HEK293 (cell line): ENCODE measurements at regions not wholly inside any gene's neighbourhood (a gene's known extent, or its start where the extent isn't known, plus 50 kb on each side); places are given as distances from the start of the nearest gene placed in this dataset.

Experiments used
- CTCF ChIA-PET: fragments of 350-600 bp; formaldehyde crosslinking; extraction: SDS; loops from one replicate; lab custom pipeline; 2021; ENCODE audit warnings: antibody characterized with exemption; lab: Yijun Ruan, JAX
- POLR2A ChIA-PET: fragments of 300-600 bp; formaldehyde crosslinking; extraction: SDS; loops from one replicate; lab custom pipeline; 2020; ENCODE audit warnings: antibody characterized with exemption, inconsistent platforms; lab: Yijun Ruan, JAX
- H3K27ac ChIP-seq: fragments of 200-500 bp; sonication (Bioruptor generic); 2 replicates; pipeline ENCODE4 v1.5.1; 2014; ENCODE audit warnings: low read depth, low read length, control low read depth, inconsistent platforms; ENCODE audit errors: extremely low read depth
- H3K36me3 ChIP-seq, 2 experiments: fragments of 200-500 bp in 1 of 2; sonication (Bioruptor generic) in 1 of 2; 1 replicate in 1 of 2; 2 replicates in 1 of 2; pipeline ENCODE4 v1.5.1; 2014 to 2017; ENCODE audit warnings: inconsistent platforms in 2 of 2, low read length in 2 of 2; ENCODE audit not compliant: control insufficient read depth in 2 of 2, insufficient read depth in 1 of 2
- H3K4me1 ChIP-seq: fragments of 200-500 bp; sonication (Bioruptor generic); 2 replicates; pipeline ENCODE4 v1.5.1; 2014; ENCODE audit warnings: mild to moderate bottlenecking, low read length, inconsistent platforms; ENCODE audit not compliant: control insufficient read depth, insufficient read depth
- H3K4me3 ChIP-seq: 2 replicates; pipeline ENCODE4 v1.5.1; 2011; ENCODE audit warnings: low read depth, mild to moderate bottlenecking, control low read depth, low read length, moderate library complexity
- H3K9me3 ChIP-seq: fragments of 200-500 bp; sonication (Bioruptor generic); 2 replicates; pipeline ENCODE4 v1.5.1; 2014; ENCODE audit warnings: low read depth, low read length, inconsistent platforms; ENCODE audit not compliant: control insufficient read depth, insufficient read depth
- GLI2 ChIP-seq: fragments of 450-650 bp; formaldehyde crosslinking; IDR thresholded peaks from 2 replicates; pipeline ENCODE4; 2017; ENCODE audit warnings: missing biosample characterization, missing genetic modification characterization, low read depth, borderline replicate concordance
- KLF1 ChIP-seq: fragments of 450-650 bp; formaldehyde crosslinking; IDR thresholded peaks from 2 replicates; pipeline ENCODE4 v1.5.1; 2016; ENCODE audit warnings: missing biosample characterization, missing genetic modification characterization
- OSR2 ChIP-seq: fragments of 450-650 bp; formaldehyde crosslinking; IDR thresholded peaks from 2 replicates; pipeline ENCODE4 v1.5.1; 2016; ENCODE audit warnings: missing biosample characterization, missing genetic modification characterization
- TRIM28 ChIP-seq: IDR thresholded peaks from 2 replicates; pipeline ENCODE4 v1.6.1; 2011; ENCODE audit warnings: low read length, control low read depth, borderline replicate concordance
- ZBTB20 ChIP-seq: fragments of 450-650 bp; formaldehyde crosslinking; IDR thresholded peaks from 2 replicates; pipeline ENCODE4 v1.5.1; 2016; ENCODE audit warnings: missing biosample characterization, missing genetic modification characterization
- ZFHX2 ChIP-seq: fragments of 450-650 bp; formaldehyde crosslinking; conservative IDR thresholded peaks from 2 replicates; pipeline ENCODE4 v1.5.1; 2016; ENCODE audit warnings: missing biosample characterization, missing genetic modification characterization
- ZFP3 ChIP-seq: fragments of 450-650 bp; formaldehyde crosslinking; IDR thresholded peaks from 2 replicates; pipeline ENCODE4 v1.5.1; 2016; ENCODE audit warnings: low read depth, missing biosample characterization, missing genetic modification characterization
- ZIC2 ChIP-seq: fragments of 450-650 bp; formaldehyde crosslinking; IDR thresholded peaks from 2 replicates; pipeline ENCODE4 v1.5.1; 2016; ENCODE audit warnings: missing biosample characterization, missing genetic modification characterization
- ZNF112 ChIP-seq: fragments of 450-650 bp; formaldehyde crosslinking; IDR thresholded peaks from 2 replicates; pipeline ENCODE4 v1.5.0; 2017; ENCODE audit warnings: missing biosample characterization, missing genetic modification characterization
- ZNF132 ChIP-seq: fragments of 450-650 bp; formaldehyde crosslinking; IDR thresholded peaks from 2 replicates; pipeline ENCODE4 v1.5.1; 2017; ENCODE audit warnings: missing biosample characterization, missing genetic modification characterization, borderline replicate concordance
- ZNF155 ChIP-seq: fragments of 450-650 bp; formaldehyde crosslinking; IDR thresholded peaks from 2 replicates; pipeline ENCODE4 v1.5.1; 2016; ENCODE audit warnings: missing biosample characterization, missing genetic modification characterization
- ZNF302 ChIP-seq: fragments of 450-650 bp; formaldehyde crosslinking; IDR thresholded peaks from 2 replicates; pipeline ENCODE4 v1.5.1; 2016; ENCODE audit warnings: missing biosample characterization, missing genetic modification characterization, low read depth
- ZNF335 ChIP-seq: fragments of 450-650 bp; formaldehyde crosslinking; conservative IDR thresholded peaks from 2 replicates; pipeline ENCODE4 v1.5.1; 2016; ENCODE audit warnings: missing biosample characterization, missing genetic modification characterization
- ZNF37A ChIP-seq: fragments of 450-650 bp; IDR thresholded peaks from 2 replicates; pipeline ENCODE4 v1.5.1; 2018; ENCODE audit warnings: missing biosample characterization, missing genetic modification characterization
- ZNF549 ChIP-seq: fragments of 450-650 bp; IDR thresholded peaks from 2 replicates; pipeline ENCODE4 v1.5.1; 2018; ENCODE audit warnings: missing biosample characterization, missing genetic modification characterization, mild to moderate bottlenecking, inconsistent platforms, moderate library complexity
- ZNF571 ChIP-seq: fragments of 450-650 bp; formaldehyde crosslinking; IDR thresholded peaks from 2 replicates; pipeline ENCODE4 v1.5.0; 2017; ENCODE audit warnings: missing biosample characterization, missing genetic modification characterization
- ZNF596 ChIP-seq: fragments of 450-650 bp; IDR thresholded peaks from 2 replicates; pipeline ENCODE4 v1.5.0; 2018; ENCODE audit warnings: missing biosample characterization, mild to moderate bottlenecking, missing genetic modification characterization, moderate library complexity
- ZSCAN23 ChIP-seq: fragments of 450-650 bp; formaldehyde crosslinking; IDR thresholded peaks from 2 replicates; pipeline ENCODE4 v1.5.1; 2016; ENCODE audit warnings: missing biosample characterization, missing genetic modification characterization
- TF ChIP-seq, protein P1 (sequence below): sonication (generic); formaldehyde crosslinking; IDR thresholded peaks from 2 replicates; pipeline ENCODE4 v1.8.1; 2022; ENCODE audit warnings: mild to moderate bottlenecking, moderate library complexity, missing genetic modification reagents
- TF ChIP-seq, protein P2 (sequence below): IDR thresholded peaks from 2 replicates; pipeline ENCODE4 v1.6.1; 2011; ENCODE audit warnings: mild to moderate bottlenecking, low read depth, low read length, borderline replicate concordance
- TF ChIP-seq, protein P3 (sequence below): fragments of 450-650 bp; formaldehyde crosslinking; IDR thresholded peaks from 2 replicates; pipeline ENCODE4 v1.5.1; 2016; ENCODE audit warnings: missing biosample characterization, missing genetic modification characterization
- TF ChIP-seq, protein P4 (sequence below): fragments of 450-650 bp; formaldehyde crosslinking; IDR thresholded peaks from 2 replicates; pipeline ENCODE4 v1.5.1; 2016; ENCODE audit warnings: missing biosample characterization, missing genetic modification characterization

DNA sequence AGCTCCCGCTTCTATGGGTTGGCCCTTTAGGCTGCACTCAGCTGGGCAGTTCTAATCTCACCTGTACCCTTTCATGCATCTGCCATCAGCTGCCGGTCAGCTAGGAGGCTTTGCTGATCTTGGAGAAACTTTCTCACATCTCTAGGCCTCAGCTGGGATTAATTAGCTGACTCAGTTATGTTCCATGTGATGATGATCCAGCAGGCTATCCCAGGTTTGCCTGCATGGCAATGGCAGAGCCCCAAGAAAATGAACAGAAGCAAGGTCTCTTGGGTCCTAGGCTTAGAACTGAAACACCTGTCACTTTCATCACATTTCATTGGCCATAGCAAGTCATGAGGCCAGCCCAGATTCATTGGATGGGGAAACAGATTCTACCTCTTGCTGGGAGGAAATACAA, 304.6 kb upstream of the TBC1D5 start:
- Histone ChIP-seq H3K9me3 (no peaks in the 10 kb centered on the region), H3K4me1 (no peaks in the 10 kb centered on the region), H3K27ac (no peak overlapping the region), H3K36me3 (no peaks in the 10 kb centered on the region), H3K4me3 (no peak overlapping the region)
- POLR2A ChIA-PET, result no interaction called here
- no peak for TF ChIP-seq ZNF596 (tag by site-specific recombination)
- TF ChIP-seq ZNF112 (tag by site-specific recombination), result no peak
- TF ChIP-seq GLI2 (tag by site-specific recombination), result no peak
- TF ChIP-seq ZNF571 (tag by site-specific recombination), result no peak
- no peak for TF ChIP-seq KLF1 (tag by site-specific recombination)
- TF ChIP-seq, protein P1, sequence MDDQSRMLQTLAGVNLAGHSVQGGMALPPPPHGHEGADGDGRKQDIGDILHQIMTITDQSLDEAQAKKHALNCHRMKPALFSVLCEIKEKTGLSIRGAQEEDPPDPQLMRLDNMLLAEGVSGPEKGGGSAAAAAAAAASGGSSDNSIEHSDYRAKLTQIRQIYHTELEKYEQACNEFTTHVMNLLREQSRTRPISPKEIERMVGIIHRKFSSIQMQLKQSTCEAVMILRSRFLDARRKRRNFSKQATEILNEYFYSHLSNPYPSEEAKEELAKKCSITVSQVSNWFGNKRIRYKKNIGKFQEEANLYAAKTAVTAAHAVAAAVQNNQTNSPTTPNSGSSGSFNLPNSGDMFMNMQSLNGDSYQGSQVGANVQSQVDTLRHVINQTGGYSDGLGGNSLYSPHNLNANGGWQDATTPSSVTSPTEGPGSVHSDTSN (CRISPR knock-in tag), result no peak
- TF ChIP-seq OSR2 (tag by site-specific recombination), result no peak
- no peak for TF ChIP-seq ZNF335 (tag by site-specific recombination)
- no peak for TF ChIP-seq ZBTB20 (tag by site-specific recombination)
- CTCF ChIA-PET, result no interaction called here

DNA sequence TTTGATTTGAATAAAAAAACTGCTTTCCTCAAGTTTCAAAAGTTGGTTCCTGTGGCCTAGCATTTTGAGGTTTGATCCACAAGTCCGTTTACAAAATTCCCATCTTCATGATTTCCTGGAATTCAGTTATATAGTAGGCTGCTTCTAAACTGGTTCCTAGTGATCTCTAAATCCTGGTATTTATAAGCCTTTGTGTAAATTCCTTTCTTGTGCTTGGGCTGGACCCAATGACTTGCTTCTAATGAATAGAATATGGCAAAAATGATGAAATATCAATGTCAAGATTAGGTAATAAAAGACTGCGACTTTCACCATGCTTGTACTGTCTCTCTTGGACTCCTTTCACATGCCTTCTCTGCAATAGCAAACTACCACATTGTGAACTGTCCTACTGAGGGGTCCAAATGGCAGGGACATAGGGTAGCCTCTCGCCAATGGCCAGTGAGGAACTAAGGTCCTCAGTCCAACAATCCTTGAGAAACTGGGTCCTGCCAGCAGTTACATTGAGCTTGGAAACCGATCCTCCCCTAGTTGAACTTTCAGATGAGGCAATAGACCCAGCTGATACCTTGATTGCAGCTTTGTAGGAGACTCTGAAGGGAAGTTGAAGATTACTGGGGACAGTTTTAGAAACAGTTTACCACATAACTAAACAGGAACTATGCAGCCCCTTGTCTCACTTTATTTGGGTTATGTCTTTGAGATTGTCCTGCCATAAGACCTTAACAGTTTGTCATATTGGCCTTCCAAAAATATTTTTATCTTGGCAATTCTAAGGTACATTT, 303.9 kb upstream of the TBC1D5 start:
- H3K36me3 ChIP-seq, result no peaks in the 10 kb centered on the region
- no peak for TF ChIP-seq TRIM28
- TF ChIP-seq, protein P2, sequence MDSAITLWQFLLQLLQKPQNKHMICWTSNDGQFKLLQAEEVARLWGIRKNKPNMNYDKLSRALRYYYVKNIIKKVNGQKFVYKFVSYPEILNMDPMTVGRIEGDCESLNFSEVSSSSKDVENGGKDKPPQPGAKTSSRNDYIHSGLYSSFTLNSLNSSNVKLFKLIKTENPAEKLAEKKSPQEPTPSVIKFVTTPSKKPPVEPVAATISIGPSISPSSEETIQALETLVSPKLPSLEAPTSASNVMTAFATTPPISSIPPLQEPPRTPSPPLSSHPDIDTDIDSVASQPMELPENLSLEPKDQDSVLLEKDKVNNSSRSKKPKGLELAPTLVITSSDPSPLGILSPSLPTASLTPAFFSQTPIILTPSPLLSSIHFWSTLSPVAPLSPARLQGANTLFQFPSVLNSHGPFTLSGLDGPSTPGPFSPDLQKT, result no peak
- no peak for TF ChIP-seq ZNF132 (tag by site-specific recombination)
- no peak for TF ChIP-seq ZSCAN23 (tag by site-specific recombination)
- TF ChIP-seq, protein P3, sequence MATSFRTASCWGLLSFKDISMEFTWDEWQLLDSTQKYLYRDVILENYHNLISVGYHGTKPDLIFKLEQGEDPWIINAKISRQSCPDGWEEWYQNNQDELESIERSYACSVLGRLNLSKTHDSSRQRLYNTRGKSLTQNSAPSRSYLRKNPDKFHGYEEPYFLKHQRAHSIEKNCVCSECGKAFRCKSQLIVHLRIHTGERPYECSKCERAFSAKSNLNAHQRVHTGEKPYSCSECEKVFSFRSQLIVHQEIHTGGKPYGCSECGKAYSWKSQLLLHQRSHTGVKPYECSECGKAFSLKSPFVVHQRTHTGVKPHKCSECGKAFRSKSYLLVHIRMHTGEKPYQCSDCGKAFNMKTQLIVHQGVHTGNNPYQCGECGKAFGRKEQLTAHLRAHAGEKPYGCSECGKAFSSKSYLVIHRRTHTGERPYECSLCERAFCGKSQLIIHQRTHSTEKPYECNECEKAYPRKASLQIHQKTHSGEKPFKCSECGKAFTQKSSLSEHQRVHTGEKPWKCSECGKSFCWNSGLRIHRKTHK (tag by site-specific recombination), result no peak
- no peak for TF ChIP-seq ZIC2
- no peak for TF ChIP-seq ZFHX2
- no peak for TF ChIP-seq ZNF549 (tag by site-specific recombination)
- no peak for TF ChIP-seq ZFP3
- no peak for TF ChIP-seq ZNF155
- TF ChIP-seq ZNF302 (tag by site-specific recombination), result no peak
- TF ChIP-seq, protein P4, sequence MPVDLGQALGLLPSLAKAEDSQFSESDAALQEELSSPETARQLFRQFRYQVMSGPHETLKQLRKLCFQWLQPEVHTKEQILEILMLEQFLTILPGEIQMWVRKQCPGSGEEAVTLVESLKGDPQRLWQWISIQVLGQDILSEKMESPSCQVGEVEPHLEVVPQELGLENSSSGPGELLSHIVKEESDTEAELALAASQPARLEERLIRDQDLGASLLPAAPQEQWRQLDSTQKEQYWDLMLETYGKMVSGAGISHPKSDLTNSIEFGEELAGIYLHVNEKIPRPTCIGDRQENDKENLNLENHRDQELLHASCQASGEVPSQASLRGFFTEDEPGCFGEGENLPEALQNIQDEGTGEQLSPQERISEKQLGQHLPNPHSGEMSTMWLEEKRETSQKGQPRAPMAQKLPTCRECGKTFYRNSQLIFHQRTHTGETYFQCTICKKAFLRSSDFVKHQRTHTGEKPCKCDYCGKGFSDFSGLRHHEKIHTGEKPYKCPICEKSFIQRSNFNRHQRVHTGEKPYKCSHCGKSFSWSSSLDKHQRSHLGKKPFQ (tag by site-specific recombination), result no peak
- TF ChIP-seq ZNF37A, result no peak
- TF ChIP-seq OSR2 (tag by site-specific recombination), result no peak
- no peaks in the 10 kb centered on the region for H3K9me3 ChIP-seq
- ChIA-PET CTCF (no interaction called here), POLR2A (no interaction called here)
- no peak overlapping the region for H3K4me3 ChIP-seq
- no peak overlapping the region for H3K27ac ChIP-seq
- no peaks in the 10 kb centered on the region for H3K4me1 ChIP-seq
